Esophagus muscularis mucosa (tissue), 4 donors: ENCODE measurements at regions not wholly inside any gene's neighbourhood (a gene's known extent, or its start where the extent isn't known, plus 50 kb on each side); places are given as distances from the start of the nearest gene placed in this dataset.

ENCODE experiments used
- DNase-seq: peaks from one replicate; pipeline ENCODE4 v3.0.0-alpha.2; 2017; ENCODE audit errors: extremely low spot score
- H3K27ac ChIP-seq, 4 donors: fragments of 200-600 bp; sonication (generic); replicated peaks in 1 of 4; 1 replicate in 3 of 4; 2 replicates in 1 of 4; pipeline ENCODE4 v1.5.1; 2016 to 2019; ENCODE audit warnings: mild to moderate bottlenecking in 1 of 4
- H3K27me3 ChIP-seq, 4 donors: fragments of 200-600 bp; sonication (generic); one replicate each; pipeline versions ENCODE4 v1.5.1 to v1.6.0; 2016 to 2019
- H3K36me3 ChIP-seq, 4 donors: fragments of 200-600 bp; sonication (generic); one replicate each; pipeline ENCODE4 v1.5.1; 2016 to 2019
- H3K4me1 ChIP-seq, 4 donors: fragments of 200-600 bp; sonication (generic); one replicate each; pipeline ENCODE4 v1.5.1; 2016 to 2019
- H3K4me3 ChIP-seq, 4 donors: fragments of 200-600 bp; sonication (generic); 1 replicate in 2 of 4; 2 replicates in 2 of 4; pipeline ENCODE4 v1.5.1; 2016 to 2019; ENCODE audit warnings: mild to moderate bottlenecking in 4 of 4, moderate library complexity in 1 of 4
- H3K9me3 ChIP-seq, 4 donors: fragments of 200-600 bp; sonication (generic); 1 replicate in 3 of 4; 2 replicates in 1 of 4; pipeline ENCODE4 v1.5.1; 2016 to 2019
- EP300 ChIP-seq: sonication (generic); formaldehyde crosslinking; IDR thresholded peaks from one replicate; pipeline ENCODE4 v1.6.1; 2017; ENCODE audit warnings: antibody characterized with exemption
- POLR2A ChIP-seq: fragments of 450-650 bp; IDR thresholded peaks from one replicate; pipeline ENCODE4 v1.6.1; 2017; ENCODE audit warnings: antibody characterized with exemption, moderate library complexity, mild to moderate bottlenecking, low read depth
- POLR2AphosphoS5 ChIP-seq, 2 donors: sonication (generic); formaldehyde crosslinking; IDR thresholded peaks; one replicate each; pipeline ENCODE4 v1.6.1; 2017; ENCODE audit warnings: antibody characterized with exemption in 2 of 2
- WGBS: methylation state at CpG from one replicate; pipeline ENCODE4 v1.1.5; 2018; 5-methylcytosine and 5-hydroxymethylcytosine counted together
- intact Hi-C: fragments of 100-400 bp; cut with DNase I; formaldehyde crosslinking; loops from one replicate; pipeline ENCODE4 v1.15.1; 2023
- TF ChIP-seq, protein P1 (sequence below), 3 experiments: fragments of 200-600 bp in 2 of 3; fragments of 450-650 bp in 1 of 3; sonication (generic) in 2 of 3; IDR thresholded peaks; one replicate each; pipeline ENCODE4 v1.5.1; 2017 to 2019; ENCODE audit warnings: antibody characterized with exemption in 3 of 3, mild to moderate bottlenecking in 2 of 3, moderate library complexity in 1 of 3

DNA sequence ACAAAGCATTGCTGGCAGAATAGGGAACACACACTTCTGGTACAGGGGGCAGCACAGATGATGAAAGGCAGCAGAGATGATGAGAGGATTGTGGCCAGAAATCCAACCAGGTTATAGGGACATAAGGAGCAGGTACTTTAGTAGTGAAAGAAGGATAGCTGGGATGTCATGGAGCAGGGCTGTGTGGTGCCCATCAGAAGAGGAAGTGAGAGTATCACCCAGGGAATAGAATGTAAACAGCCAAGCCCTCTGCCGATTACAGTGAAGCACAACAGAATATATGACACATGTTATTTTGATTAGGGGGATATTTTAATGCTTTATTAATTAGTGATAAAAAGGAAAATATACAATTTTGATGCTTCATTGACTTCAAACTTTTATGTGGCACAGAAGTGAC lies 883.4 kb upstream of the CDH2 start:
- no peak overlapping the region for H3K27ac ChIP-seq
- TF ChIP-seq EP300 (no peak), POLR2AphosphoS5 (IDR thresholded peaks at IDR 0.05) (no peak), POLR2A (no peak)
- TF ChIP-seq, protein P1, sequence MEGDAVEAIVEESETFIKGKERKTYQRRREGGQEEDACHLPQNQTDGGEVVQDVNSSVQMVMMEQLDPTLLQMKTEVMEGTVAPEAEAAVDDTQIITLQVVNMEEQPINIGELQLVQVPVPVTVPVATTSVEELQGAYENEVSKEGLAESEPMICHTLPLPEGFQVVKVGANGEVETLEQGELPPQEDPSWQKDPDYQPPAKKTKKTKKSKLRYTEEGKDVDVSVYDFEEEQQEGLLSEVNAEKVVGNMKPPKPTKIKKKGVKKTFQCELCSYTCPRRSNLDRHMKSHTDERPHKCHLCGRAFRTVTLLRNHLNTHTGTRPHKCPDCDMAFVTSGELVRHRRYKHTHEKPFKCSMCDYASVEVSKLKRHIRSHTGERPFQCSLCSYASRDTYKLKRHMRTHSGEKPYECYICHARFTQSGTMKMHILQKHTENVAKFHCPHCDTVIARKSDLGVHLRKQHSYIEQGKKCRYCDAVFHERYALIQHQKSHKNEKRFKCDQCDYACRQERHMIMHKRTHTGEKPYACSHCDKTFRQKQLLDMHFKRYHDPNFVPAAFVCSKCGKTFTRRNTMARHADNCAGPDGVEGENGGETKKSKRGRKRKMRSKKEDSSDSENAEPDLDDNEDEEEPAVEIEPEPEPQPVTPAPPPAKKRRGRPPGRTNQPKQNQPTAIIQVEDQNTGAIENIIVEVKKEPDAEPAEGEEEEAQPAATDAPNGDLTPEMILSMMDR (IDR thresholded peaks at IDR 0.05) = no peak
- no peaks in the 10 kb centered on the region for H3K9me3 ChIP-seq
- no peaks in the 10 kb centered on the region for H3K36me3 ChIP-seq
- WGBS = 30% methylated on average over 1 of the region's 1 CpG
- no peak overlapping the region for H3K4me3 ChIP-seq
- H3K27me3 ChIP-seq = no peaks in the 10 kb centered on the region
- intact Hi-C loops = no loop called here
- H3K4me1 ChIP-seq = no peaks in the 10 kb centered on the region
- no peak for DNase-seq

DNA sequence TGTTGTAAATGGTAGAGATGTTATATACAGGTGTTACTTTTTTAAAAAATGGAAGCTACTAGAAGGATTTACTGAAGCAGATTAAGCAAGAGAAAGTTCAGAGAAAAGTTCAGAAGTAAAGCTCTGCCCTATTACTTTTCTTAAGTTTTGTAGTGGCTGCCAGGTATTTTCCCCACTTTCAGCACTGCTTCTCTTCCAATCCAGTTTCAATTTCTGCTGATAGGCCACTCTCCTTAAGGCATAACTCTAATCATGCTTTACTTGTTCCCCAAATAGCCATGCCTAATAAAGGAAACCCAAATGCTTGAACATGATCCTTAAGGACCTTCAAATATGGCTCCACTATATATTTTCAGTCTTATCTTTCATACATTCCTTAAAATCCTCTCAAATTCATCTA lies 880.8 kb upstream of the CDH2 start:
- H3K27ac ChIP-seq = no peak overlapping the region
- no peaks in the 10 kb centered on the region for H3K36me3 ChIP-seq
- intact Hi-C loops = no loop called here
- no peaks in the 10 kb centered on the region for H3K4me1 ChIP-seq
- no peaks in the 10 kb centered on the region for H3K9me3 ChIP-seq
- TF ChIP-seq, protein P1 (IDR thresholded peaks at IDR 0.05) = no peak
- TF ChIP-seq POLR2A = no peak
- no peak for TF ChIP-seq POLR2AphosphoS5 (IDR thresholded peaks at IDR 0.05)
- TF ChIP-seq EP300 = no peak
- H3K27me3 ChIP-seq = no peaks in the 10 kb centered on the region
- DNase-seq = no peak
- H3K4me3 ChIP-seq = no peak overlapping the region

DNA sequence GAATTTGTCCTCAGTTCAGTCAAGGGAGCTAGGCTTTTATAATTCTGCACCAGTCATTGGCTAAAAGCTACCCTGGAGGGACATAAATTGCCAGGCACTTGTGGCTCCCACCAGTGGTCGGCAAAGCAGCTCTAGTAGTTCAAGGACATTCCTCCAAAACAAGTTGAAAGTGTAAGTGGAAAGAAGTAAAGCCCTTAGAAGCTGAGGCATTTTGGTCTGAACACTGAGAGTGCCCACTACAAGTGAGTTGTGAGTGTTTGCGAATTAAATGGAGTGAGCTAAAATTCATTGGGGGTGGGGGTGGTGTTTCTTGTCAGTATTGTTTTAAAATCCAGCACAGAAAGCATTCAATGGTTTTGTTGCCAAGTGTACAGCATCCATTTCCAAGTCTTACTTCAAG lies 879.9 kb upstream of the CDH2 start:
- no peak for DNase-seq
- intact Hi-C loops = no loop called here
- Histone ChIP-seq H3K27me3 (no peaks in the 10 kb centered on the region), H3K4me3 (no peak overlapping the region), H3K27ac (no peak overlapping the region), H3K9me3 (peaks cover 0 to 5% (median 0%) of the 10 kb centered on the region in 4 donors), H3K4me1 (no peaks in the 10 kb centered on the region), H3K36me3 (no peaks in the 10 kb centered on the region)
- TF ChIP-seq POLR2A (no peak), POLR2AphosphoS5 (IDR thresholded peaks at IDR 0.05) (no peak), EP300 (no peak)
- TF ChIP-seq, protein P1 (IDR thresholded peaks at IDR 0.05) = no peak
- WGBS = 82% methylated on average over 2 of the region's 2 CpGs

DNA sequence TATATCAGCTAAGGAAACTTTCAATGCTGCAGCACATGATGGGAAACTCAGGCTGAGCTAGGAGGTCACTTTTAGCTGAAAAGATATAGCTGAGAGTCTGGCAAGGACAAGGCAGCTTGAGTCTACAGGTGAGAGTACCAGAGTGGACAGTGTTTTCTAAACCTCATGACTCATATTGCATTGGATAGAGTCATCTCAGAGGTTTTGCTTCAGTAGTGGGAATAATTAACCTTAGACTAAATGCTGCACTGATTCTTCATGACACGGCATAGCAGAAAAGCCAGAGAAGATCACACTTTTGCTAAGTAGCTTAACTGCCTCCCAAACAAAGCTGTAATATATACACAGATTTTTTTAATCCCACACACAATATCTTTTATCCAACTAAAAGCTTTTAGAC lies 865.0 kb upstream of the CDH2 start:
- no peaks in the 10 kb centered on the region for H3K4me1 ChIP-seq

More for the DNA sequence above, 865.0 kb upstream of the CDH2 start:
- 100% methylated on average over 1 of the region's 1 CpG for WGBS
- H3K9me3 ChIP-seq = peaks cover 0 to 12% (median 5%) of the 10 kb centered on the region in 4 donors
- H3K4me3 ChIP-seq = no peak overlapping the region
- no peaks in the 10 kb centered on the region for H3K36me3 ChIP-seq
- no peak for DNase-seq
- no peak overlapping the region for H3K27ac ChIP-seq
- intact Hi-C loops = no loop called here
- H3K27me3 ChIP-seq = no peaks in the 10 kb centered on the region
- no peak for TF ChIP-seq POLR2A
- TF ChIP-seq, protein P1 (IDR thresholded peaks at IDR 0.05) = no peak
- no peak for TF ChIP-seq POLR2AphosphoS5 (IDR thresholded peaks at IDR 0.05)
- no peak for TF ChIP-seq EP300
